Forelimb muscle (tissue), 1 donor: ENCODE measurements at regions not wholly inside any gene's neighbourhood (a gene's known extent, or its start where the extent isn't known, plus 50 kb on each side); places are given as distances from the start of the nearest gene placed in this dataset.
A peak's percentile ranks its signal among the peaks of the same experiment; 100 is the strongest.

ENCODE experiments used
- DNase-seq: peaks from one replicate; pipeline ENCODE4 v3.0.0-alpha.2; 2013; ENCODE audit warnings: low read depth

- no peak for DNase-seq
Observed at GRCh38 chr3:115520651-115521245, 102.6 kb upstream of the GAP43 start.

GRCh38 chr3:115523458-115523857 lies 99.9 kb upstream of the GAP43 start:
- no peak for DNase-seq

GRCh38 chr3:115524549-115524948 lies 98.8 kb upstream of the GAP43 start:
- no peak for DNase-seq

GRCh38 chr3:115525731-115526130 lies 97.6 kb upstream of the GAP43 start:
- no peak for DNase-seq

- no peak for DNase-seq
Observed at GRCh38 chr3:115533218-115533617, 90.1 kb upstream of the GAP43 start.

- DNase-seq, result no peak
Observed at GRCh38 chr3:115536171-115536570, 87.1 kb upstream of the GAP43 start.

- no peak for DNase-seq
Observed at GRCh38 chr3:115537669-115538068, 85.6 kb upstream of the GAP43 start.

GRCh38 chr3:115547207-115547606 lies 76.1 kb upstream of the GAP43 start:
- no peak for DNase-seq

- no peak for DNase-seq
Observed at GRCh38 chr3:115548611-115549010, 74.7 kb upstream of the GAP43 start.

- DNase-seq, result peak; percentile 31
Observed at GRCh38 chr3:115549071-115549470, 74.2 kb upstream of the GAP43 start.

- DNase-seq, result peak; percentile 89
Observed at GRCh38 chr3:115550285-115550761, 73.0 kb upstream of the GAP43 start.

- DNase-seq, result peak; percentile 48
Observed at GRCh38 chr3:115551016-115551415, 72.3 kb upstream of the GAP43 start.

GRCh38 chr3:115552007-115552406 lies 71.3 kb upstream of the GAP43 start:
- DNase-seq, result no peak

- no peak for DNase-seq
Observed at GRCh38 chr3:115553796-115554486, 69.4 kb upstream of the GAP43 start.

- DNase-seq, result no peak
Observed at GRCh38 chr3:115554487-115554807, 68.9 kb upstream of the GAP43 start.

GRCh38 chr3:115562636-115563267 lies 60.6 kb upstream of the GAP43 start:
- DNase-seq, result no peak

- DNase-seq, result no peak
Observed at GRCh38 chr3:115563984-115564383, 59.3 kb upstream of the GAP43 start.

GRCh38 chr3:115571413-115571812 lies 51.9 kb upstream of the GAP43 start:
- no peak for DNase-seq
